H1 (cell line): ENCODE measurements at regions not wholly inside any gene's neighbourhood (a gene's known extent, or its start where the extent isn't known, plus 50 kb on each side); places are given as distances from the start of the nearest gene placed in this dataset.

ENCODE experiments used
- CTBP2 ChIP-seq: IDR thresholded peaks from 2 replicates; pipeline ENCODE4 v1.7.0; 2011; ENCODE audit warnings: borderline replicate concordance, mild to moderate bottlenecking, moderate library complexity, mixed read lengths, low read length; ENCODE audit not compliant: insufficient read depth, insufficient read length
- HDAC2 ChIP-seq, 2 experiments: fragments of 300-600 bp in 1 of 2; sonication (generic) in 1 of 2; IDR thresholded peaks; 2 replicates each; pipeline ENCODE4 v1.6.1; 2011 to 2012; ENCODE audit warnings: low read depth in 2 of 2, low read length in 2 of 2, mild to moderate bottlenecking in 2 of 2, moderate library complexity in 2 of 2, borderline replicate concordance in 1 of 2, inconsistent platforms in 1 of 2
- HDAC6 ChIP-seq: IDR thresholded peaks from one replicate; pipeline ENCODE4 v1.7.1; 2012; ENCODE audit warnings: low read depth, mild to moderate bottlenecking, inconsistent platforms, low read length, moderate library complexity
- NRF1 ChIP-seq: IDR thresholded peaks from 2 replicates; pipeline ENCODE4 v1.6.1; 2011; ENCODE audit warnings: mild to moderate bottlenecking, low read depth, low read length, improper control_type of control experiment
- SP2 ChIP-seq: IDR thresholded peaks from 2 replicates; pipeline ENCODE4 v1.6.1; 2012; ENCODE audit warnings: mild to moderate bottlenecking, low read length, inconsistent platforms
- SRF ChIP-seq: IDR thresholded peaks from 2 replicates; pipeline ENCODE4 v1.6.1; 2011; ENCODE audit warnings: mild to moderate bottlenecking, low read depth, low read length, moderate library complexity
- YY1 ChIP-seq: IDR thresholded peaks from 2 replicates; pipeline ENCODE4 v1.6.1; 2011; ENCODE audit warnings: low read depth, mild to moderate bottlenecking, low read length
- TF ChIP-seq, protein P1 (sequence below): fragments of 300-600 bp; sonication (generic); IDR thresholded peaks from 2 replicates; pipeline ENCODE4 v1.7.1; 2012; ENCODE audit warnings: low read length, moderate library complexity, mild to moderate bottlenecking, inconsistent platforms; ENCODE audit not compliant: insufficient replicate concordance
- TF ChIP-seq, protein P2 (sequence below): IDR thresholded peaks from 2 replicates; pipeline ENCODE4 v1.6.1; 2012; ENCODE audit warnings: inconsistent platforms

DNA sequence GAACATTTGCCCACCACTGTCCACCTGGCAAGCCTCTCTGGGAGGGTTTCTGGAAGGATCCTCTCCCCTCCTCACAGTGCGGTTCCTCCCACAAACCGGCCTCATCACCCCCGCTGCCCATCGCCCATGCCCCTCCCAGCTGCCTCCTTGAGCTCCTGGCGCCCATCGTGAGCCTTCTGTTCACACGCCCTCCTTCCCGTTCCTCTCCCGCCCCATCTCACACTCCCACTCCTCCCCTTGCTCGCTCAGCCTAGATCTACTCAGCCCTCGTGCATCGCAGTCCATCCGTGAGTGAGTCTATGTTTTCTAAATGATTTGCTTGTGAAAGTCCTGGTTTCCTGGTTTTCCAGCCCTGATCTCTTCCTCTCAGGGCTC lies 119.1 kb upstream of the C1orf174 start (continued):
- TF ChIP-seq, protein P1, sequence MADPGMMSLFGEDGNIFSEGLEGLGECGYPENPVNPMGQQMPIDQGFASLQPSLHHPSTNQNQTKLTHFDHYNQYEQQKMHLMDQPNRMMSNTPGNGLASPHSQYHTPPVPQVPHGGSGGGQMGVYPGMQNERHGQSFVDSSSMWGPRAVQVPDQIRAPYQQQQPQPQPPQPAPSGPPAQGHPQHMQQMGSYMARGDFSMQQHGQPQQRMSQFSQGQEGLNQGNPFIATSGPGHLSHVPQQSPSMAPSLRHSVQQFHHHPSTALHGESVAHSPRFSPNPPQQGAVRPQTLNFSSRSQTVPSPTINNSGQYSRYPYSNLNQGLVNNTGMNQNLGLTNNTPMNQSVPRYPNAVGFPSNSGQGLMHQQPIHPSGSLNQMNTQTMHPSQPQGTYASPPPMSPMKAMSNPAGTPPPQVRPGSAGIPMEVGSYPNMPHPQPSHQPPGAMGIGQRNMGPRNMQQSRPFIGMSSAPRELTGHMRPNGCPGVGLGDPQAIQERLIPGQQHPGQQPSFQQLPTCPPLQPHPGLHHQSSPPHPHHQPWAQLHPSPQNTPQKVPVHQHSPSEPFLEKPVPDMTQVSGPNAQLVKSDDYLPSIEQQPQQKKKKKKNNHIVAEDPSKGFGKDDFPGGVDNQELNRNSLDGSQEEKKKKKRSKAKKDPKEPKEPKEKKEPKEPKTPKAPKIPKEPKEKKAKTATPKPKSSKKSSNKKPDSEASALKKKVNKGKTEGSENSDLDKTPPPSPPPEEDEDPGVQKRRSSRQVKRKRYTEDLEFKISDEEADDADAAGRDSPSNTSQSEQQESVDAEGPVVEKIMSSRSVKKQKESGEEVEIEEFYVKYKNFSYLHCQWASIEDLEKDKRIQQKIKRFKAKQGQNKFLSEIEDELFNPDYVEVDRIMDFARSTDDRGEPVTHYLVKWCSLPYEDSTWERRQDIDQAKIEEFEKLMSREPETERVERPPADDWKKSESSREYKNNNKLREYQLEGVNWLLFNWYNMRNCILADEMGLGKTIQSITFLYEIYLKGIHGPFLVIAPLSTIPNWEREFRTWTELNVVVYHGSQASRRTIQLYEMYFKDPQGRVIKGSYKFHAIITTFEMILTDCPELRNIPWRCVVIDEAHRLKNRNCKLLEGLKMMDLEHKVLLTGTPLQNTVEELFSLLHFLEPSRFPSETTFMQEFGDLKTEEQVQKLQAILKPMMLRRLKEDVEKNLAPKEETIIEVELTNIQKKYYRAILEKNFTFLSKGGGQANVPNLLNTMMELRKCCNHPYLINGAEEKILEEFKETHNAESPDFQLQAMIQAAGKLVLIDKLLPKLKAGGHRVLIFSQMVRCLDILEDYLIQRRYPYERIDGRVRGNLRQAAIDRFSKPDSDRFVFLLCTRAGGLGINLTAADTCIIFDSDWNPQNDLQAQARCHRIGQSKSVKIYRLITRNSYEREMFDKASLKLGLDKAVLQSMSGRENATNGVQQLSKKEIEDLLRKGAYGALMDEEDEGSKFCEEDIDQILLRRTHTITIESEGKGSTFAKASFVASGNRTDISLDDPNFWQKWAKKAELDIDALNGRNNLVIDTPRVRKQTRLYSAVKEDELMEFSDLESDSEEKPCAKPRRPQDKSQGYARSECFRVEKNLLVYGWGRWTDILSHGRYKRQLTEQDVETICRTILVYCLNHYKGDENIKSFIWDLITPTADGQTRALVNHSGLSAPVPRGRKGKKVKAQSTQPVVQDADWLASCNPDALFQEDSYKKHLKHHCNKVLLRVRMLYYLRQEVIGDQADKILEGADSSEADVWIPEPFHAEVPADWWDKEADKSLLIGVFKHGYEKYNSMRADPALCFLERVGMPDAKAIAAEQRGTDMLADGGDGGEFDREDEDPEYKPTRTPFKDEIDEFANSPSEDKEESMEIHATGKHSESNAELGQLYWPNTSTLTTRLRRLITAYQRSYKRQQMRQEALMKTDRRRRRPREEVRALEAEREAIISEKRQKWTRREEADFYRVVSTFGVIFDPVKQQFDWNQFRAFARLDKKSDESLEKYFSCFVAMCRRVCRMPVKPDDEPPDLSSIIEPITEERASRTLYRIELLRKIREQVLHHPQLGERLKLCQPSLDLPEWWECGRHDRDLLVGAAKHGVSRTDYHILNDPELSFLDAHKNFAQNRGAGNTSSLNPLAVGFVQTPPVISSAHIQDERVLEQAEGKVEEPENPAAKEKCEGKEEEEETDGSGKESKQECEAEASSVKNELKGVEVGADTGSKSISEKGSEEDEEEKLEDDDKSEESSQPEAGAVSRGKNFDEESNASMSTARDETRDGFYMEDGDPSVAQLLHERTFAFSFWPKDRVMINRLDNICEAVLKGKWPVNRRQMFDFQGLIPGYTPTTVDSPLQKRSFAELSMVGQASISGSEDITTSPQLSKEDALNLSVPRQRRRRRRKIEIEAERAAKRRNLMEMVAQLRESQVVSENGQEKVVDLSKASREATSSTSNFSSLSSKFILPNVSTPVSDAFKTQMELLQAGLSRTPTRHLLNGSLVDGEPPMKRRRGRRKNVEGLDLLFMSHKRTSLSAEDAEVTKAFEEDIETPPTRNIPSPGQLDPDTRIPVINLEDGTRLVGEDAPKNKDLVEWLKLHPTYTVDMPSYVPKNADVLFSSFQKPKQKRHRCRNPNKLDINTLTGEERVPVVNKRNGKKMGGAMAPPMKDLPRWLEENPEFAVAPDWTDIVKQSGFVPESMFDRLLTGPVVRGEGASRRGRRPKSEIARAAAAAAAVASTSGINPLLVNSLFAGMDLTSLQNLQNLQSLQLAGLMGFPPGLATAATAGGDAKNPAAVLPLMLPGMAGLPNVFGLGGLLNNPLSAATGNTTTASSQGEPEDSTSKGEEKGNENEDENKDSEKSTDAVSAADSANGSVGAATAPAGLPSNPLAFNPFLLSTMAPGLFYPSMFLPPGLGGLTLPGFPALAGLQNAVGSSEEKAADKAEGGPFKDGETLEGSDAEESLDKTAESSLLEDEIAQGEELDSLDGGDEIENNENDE: no peak
- TF ChIP-seq CTBP2 (no peak), YY1 (no peak), SP2 (no peak), HDAC2 (IDR thresholded peaks at IDR 0.05; ENCODE audit: borderline replicate concordance in 1 of 2, low read depth in 2 of 2, low read length in 2 of 2) (no peak), HDAC6 (no peak), NRF1 (no peak), SRF (no peak)
- TF ChIP-seq, protein P2, sequence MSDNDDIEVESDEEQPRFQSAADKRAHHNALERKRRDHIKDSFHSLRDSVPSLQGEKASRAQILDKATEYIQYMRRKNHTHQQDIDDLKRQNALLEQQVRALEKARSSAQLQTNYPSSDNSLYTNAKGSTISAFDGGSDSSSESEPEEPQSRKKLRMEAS: no peak
